HL-60 (cell line): ENCODE measurements at regions not wholly inside any gene's neighbourhood (a gene's known extent, or its start where the extent isn't known, plus 50 kb on each side); places are given as distances from the start of the nearest gene placed in this dataset.

ENCODE experiments used
- CTCF ChIP-seq: IDR thresholded peaks from one replicate; pipeline ENCODE4 v1.5.1; 2011; ENCODE audit warnings: low read length, control low read depth, inconsistent platforms; ENCODE audit not compliant: insufficient read depth
- GABPA ChIP-seq: IDR thresholded peaks from 2 replicates; pipeline ENCODE4 v1.6.1; 2012; ENCODE audit warnings: low read depth

GRCh38 chr22:26106412-26106811, 62.9 kb upstream of the SEZ6L start:
- TF ChIP-seq CTCF = no peak
- no peak for TF ChIP-seq GABPA
